Body of pancreas (tissue), 4 donors: ENCODE measurements at regions not wholly inside any gene's neighbourhood (a gene's known extent, or its start where the extent isn't known, plus 50 kb on each side); places are given as distances from the start of the nearest gene placed in this dataset.

Experiments
- ATAC-seq: fragments of 150-250 bp; one replicate; pipeline ENCODE4 v1.9.1; 2016
- DNase-seq, 4 donors: peaks; one replicate each; pipeline ENCODE4 v3.0.0-alpha.2; 2019
- H3K27ac ChIP-seq, 4 donors: fragments of 200-600 bp; sonication (generic); 1 replicate in 3 of 4; 2 replicates in 1 of 4; pipeline versions ENCODE4 v1.5.1 to v1.6.1; 2016 to 2019; ENCODE audit warnings: mild to moderate bottlenecking in 1 of 4, mixed read lengths in 1 of 4, moderate library complexity in 1 of 4
- H3K27me3 ChIP-seq, 2 donors: fragments of 200-600 bp; sonication (generic); one replicate each; pipeline ENCODE4 v1.6.0; 2016; ENCODE audit warnings: mild to moderate bottlenecking in 1 of 2
- H3K36me3 ChIP-seq, 2 donors: fragments of 200-600 bp; sonication (generic); replicated peaks in 1 of 2; 2 replicates each; pipeline ENCODE4 v1.5.1; 2016; ENCODE audit warnings: low read depth in 2 of 2; ENCODE audit not compliant: insufficient read depth in 1 of 2
- H3K4me1 ChIP-seq: fragments of 200-600 bp; sonication (generic); one replicate; pipeline ENCODE4 v1.6.0; 2016
- H3K4me3 ChIP-seq, 2 donors: fragments of 200-600 bp; sonication (generic); 1 replicate in 1 of 2; 2 replicates in 1 of 2; pipeline ENCODE4 v1.5.1; 2016 to 2019
- H3K9me3 ChIP-seq, 3 donors: fragments of 200-600 bp; sonication (generic); 1 replicate in 2 of 3; 2 replicates in 1 of 3; pipeline ENCODE4 v1.5.1; 2016
- CTCF ChIP-seq, 7 experiments: fragments of 450-650 bp in 4 of 7; fragments of 200-600 bp in 3 of 7; sonication (generic) in 3 of 7; IDR thresholded peaks; one replicate each; pipeline ENCODE4 v1.5.1; 2016 to 2019; ENCODE audit warnings: antibody characterized with exemption in 7 of 7
- POLR2A ChIP-seq, 3 donors: fragments of 450-650 bp; IDR thresholded peaks; one replicate each; pipeline ENCODE4 v1.6.1; 2016; ENCODE audit warnings: antibody characterized with exemption in 3 of 3, mild to moderate bottlenecking in 2 of 3
- WGBS, 2 donors: methylation state at CpG; one replicate each; pipeline ENCODE4 v1.1.5; 2017; 5-methylcytosine and 5-hydroxymethylcytosine counted together
- intact Hi-C: fragments of 100-400 bp; cut with DNase I; formaldehyde crosslinking; loops from one replicate; pipeline ENCODE4 v1.15.1; 2023

DNA sequence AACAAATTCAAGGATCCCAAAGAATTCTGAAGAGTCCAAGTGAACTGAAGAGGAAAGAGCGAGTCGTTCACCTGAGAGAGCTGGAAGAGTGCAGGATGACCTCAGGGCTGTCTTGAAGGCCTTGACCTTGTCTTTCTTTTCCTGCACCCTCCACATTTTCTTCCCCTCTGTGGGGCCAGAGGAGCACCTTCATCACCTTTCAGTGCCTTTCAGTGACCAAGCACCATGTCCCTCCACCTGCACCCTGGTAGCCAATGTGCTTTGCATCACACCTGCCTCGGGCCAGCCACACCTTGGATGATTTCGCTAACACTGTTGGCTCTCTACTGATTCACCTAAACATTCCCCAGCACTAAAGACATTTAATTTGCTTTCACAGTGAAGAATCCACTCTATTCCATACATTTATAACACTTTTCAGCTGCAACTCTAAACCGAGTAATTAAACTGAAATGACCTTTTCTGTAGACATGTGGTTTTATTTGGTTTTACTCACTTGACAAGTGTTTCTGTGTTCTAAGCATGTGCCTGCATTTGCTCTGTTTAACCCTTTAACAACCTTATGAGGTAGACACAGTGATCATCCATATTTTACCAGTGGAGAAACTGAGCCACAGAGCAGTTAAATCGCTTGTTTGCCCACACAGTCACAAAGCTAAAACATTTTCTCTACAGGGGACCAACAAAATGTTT, 121.3 kb upstream of the CST7 start:
- intact Hi-C loops = no loop called here
- Histone ChIP-seq H3K9me3 (no peaks in the 10 kb centered on the region), H3K27ac (no peak overlapping the region), H3K27me3 (no peaks in the 10 kb centered on the region), H3K4me3 (no peak overlapping the region), H3K4me1 (no peaks in the 10 kb centered on the region), H3K36me3 (no peaks in the 10 kb centered on the region)
- no peak for ATAC-seq
- 74 to 78% methylated on average over 6 of the region's 6 CpGs for WGBS, 2 donors
- TF ChIP-seq POLR2A (IDR thresholded peaks at IDR 0.05) = no peak
- TF ChIP-seq CTCF (IDR thresholded peaks at IDR 0.05) = no peak
- DNase-seq = no peak

DNA sequence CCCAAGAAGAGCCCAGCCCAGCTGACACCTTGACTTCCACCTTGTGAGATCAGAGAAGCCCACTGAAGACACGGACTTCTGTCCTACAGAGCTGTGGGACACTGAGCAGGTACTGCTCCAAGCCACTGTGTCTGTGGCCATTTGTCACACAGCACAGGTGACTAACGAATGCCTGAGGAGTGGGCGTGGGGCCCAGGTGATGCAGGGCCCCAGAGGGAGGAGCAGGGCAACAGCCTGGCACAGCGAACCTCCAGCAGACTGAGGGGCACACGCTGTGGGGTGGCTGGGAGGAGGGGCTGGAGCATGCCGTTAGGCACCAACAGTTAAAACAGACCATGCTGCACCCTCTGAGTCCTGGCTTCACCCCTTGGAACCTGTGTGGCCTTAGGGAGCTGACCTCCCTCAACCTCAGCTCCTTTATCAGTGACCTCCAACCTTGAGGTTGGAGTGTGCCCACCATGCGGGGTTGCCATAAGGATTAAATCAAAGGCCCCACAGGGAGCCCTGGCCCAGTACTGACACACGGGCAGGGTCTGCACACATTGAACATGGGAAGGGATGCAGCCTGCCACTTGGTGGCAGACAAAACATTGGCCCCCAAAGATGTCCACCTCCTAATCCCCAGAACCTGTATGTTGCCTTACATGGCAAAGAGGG, 119.9 kb upstream of the CST7 start:
- TF ChIP-seq CTCF (IDR thresholded peaks at IDR 0.05) = no peak
- no peak for TF ChIP-seq POLR2A (IDR thresholded peaks at IDR 0.05)
- H3K9me3 ChIP-seq = no peaks in the 10 kb centered on the region
- H3K36me3 ChIP-seq = no peaks in the 10 kb centered on the region
- no peaks in the 10 kb centered on the region for H3K4me1 ChIP-seq
- ATAC-seq (no peak), DNase-seq (no peak)
- intact Hi-C loops = no loop called here
- H3K27ac ChIP-seq = no peak overlapping the region
- WGBS, 2 donors = 33 to 60% methylated on average over 1 to 8 of the region's 8 CpGs
- H3K4me3 ChIP-seq = no peak overlapping the region
- no peaks in the 10 kb centered on the region for H3K27me3 ChIP-seq

GRCh38 chr20:24829649-24830370, 119.3 kb upstream of the CST7 start:
- Histone ChIP-seq H3K27ac (no peak overlapping the region), H3K4me1 (no peaks in the 10 kb centered on the region), H3K36me3 (no peaks in the 10 kb centered on the region), H3K9me3 (no peaks in the 10 kb centered on the region), H3K27me3 (no peaks in the 10 kb centered on the region), H3K4me3 (no peak overlapping the region)
- 60 to 75% methylated on average over 5 of the region's 5 CpGs for WGBS, 2 donors
- DNase-seq = no peak
- TF ChIP-seq POLR2A (IDR thresholded peaks at IDR 0.05) (no peak), CTCF (IDR thresholded peaks at IDR 0.05) (no peak)
- intact Hi-C loops = loop anchor here (10.0 kb wide), 1 partner anchor 515 kb away; no protein-coding TSS in a partner anchor
- no peak for ATAC-seq

- ATAC-seq (no peak), DNase-seq (no peak)
- H3K27ac ChIP-seq = no peak overlapping the region
- intact Hi-C loops = loop anchor here (10.0 kb wide), 1 partner anchor 516 kb away; no protein-coding TSS in a partner anchor
- no peak for TF ChIP-seq POLR2A (IDR thresholded peaks at IDR 0.05)
- no peak for TF ChIP-seq CTCF (IDR thresholded peaks at IDR 0.05)
- WGBS, 2 donors = 78 to 87% methylated on average over 3 of the region's 3 CpGs
- no peaks in the 10 kb centered on the region for H3K27me3 ChIP-seq
- H3K9me3 ChIP-seq = no peaks in the 10 kb centered on the region
- H3K4me3 ChIP-seq = no peak overlapping the region
- no peaks in the 10 kb centered on the region for H3K36me3 ChIP-seq
- no peaks in the 10 kb centered on the region for H3K4me1 ChIP-seq
Measured at GRCh38 chr20:24830649-24831048, 118.4 kb upstream of the CST7 start.
